NB4 (cell line): ENCODE measurements at regions not wholly inside any gene's neighbourhood (a gene's known extent, or its start where the extent isn't known, plus 50 kb on each side); places are given as distances from the start of the nearest gene placed in this dataset.

Source experiments
- CTCF ChIP-seq: IDR thresholded peaks from one replicate; pipeline ENCODE4 v1.5.1; 2012; ENCODE audit warnings: low read depth, low read length
- POLR2A ChIP-seq: IDR thresholded peaks from 2 replicates; pipeline ENCODE4 v1.6.1; 2011; ENCODE audit warnings: mild to moderate bottlenecking; ENCODE audit not compliant: insufficient read length; ENCODE audit errors: extremely low read depth

GRCh38 chr16:80341263-80341662 is 199.5 kb upstream of the DYNLRB2 start:
- TF ChIP-seq POLR2A (no peak), CTCF (no peak)
